ENCODE measurements at regions not wholly inside any gene's neighbourhood (a gene's known extent, or its start where the extent isn't known, plus 50 kb on each side); places are given as distances from the start of the nearest gene placed in this dataset.

DNA sequence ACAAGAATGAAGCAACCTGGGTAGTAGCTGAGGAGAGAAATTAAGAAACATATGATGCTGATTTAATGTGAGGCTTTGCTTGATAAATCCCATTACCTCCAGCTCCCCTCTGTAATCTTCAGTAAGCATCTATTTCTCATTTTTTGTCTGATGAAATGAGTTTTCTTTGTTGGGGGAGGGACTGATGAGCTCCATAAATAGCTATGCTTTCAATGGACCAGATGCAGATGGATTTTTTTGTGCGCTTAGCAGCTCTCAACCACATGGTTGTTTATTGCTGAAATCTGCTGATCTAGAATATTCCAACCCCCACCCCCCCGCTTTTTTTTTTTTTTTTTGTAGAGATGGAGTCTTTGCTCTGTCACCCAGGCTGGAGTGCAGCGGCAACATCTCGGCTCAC is 1082.0 kb downstream of the RAPGEF2 start:
- no peak for DNase-seq (ENCODE audit: low read depth, low spot score)
- Mint-ChIP-seq H3K36me3 (ENCODE audit: low read depth) (no peaks in the 10 kb centered on the region), H3K27ac (ENCODE audit: unreplicated experiment) (no peak overlapping the region), H3K4me1 (no peaks in the 10 kb centered on the region), H3K9me3 (no peaks in the 10 kb centered on the region), H3K4me3 (no peak overlapping the region), H3K27me3 (ENCODE audit: low read depth) (no peaks in the 10 kb centered on the region)
- no peak for TF ChIP-seq CTCF (conservative IDR thresholded peaks at IDR 0.05)

- DNase-seq (ENCODE audit: low read depth, low spot score) = no peak
- H3K36me3 Mint-ChIP-seq (ENCODE audit: low read depth) = no peaks in the 10 kb centered on the region
- no peaks in the 10 kb centered on the region for H3K4me1 Mint-ChIP-seq
- no peak overlapping the region for H3K4me3 Mint-ChIP-seq
- H3K9me3 Mint-ChIP-seq = no peaks in the 10 kb centered on the region
- no peak for TF ChIP-seq CTCF (conservative IDR thresholded peaks at IDR 0.05)
- no peak overlapping the region for H3K27ac Mint-ChIP-seq (ENCODE audit: unreplicated experiment)
- no peaks in the 10 kb centered on the region for H3K27me3 Mint-ChIP-seq (ENCODE audit: low read depth)
These were observed 1090.9 kb downstream of the RAPGEF2 start for GRCh38 chr4:160193787-160194186.

DNA sequence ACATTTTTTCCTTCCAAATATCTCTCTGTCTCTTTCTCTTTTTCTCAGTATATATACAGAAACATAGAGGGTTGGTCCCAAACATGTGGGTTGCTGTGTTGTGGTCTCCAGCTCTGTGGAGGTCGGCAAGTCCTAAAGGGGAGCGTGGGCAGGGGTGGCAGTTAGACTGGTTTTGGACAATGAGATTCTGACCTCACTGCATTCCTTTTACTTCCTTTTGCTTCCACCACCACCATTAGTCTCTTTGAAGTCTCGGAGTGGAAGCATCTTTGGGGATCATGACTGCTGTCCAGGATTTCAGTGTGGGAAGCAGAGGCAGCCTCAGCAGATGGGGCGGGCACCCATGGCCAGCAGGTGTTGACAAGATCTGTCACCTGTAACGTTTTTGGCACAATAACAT is 1091.8 kb downstream of the RAPGEF2 start:
- no peak for TF ChIP-seq CTCF (conservative IDR thresholded peaks at IDR 0.05)
- peaks cover 2% of the 10 kb centered on the region for H3K9me3 Mint-ChIP-seq
- no peak overlapping the region for H3K27ac Mint-ChIP-seq (ENCODE audit: unreplicated experiment)

DNA sequence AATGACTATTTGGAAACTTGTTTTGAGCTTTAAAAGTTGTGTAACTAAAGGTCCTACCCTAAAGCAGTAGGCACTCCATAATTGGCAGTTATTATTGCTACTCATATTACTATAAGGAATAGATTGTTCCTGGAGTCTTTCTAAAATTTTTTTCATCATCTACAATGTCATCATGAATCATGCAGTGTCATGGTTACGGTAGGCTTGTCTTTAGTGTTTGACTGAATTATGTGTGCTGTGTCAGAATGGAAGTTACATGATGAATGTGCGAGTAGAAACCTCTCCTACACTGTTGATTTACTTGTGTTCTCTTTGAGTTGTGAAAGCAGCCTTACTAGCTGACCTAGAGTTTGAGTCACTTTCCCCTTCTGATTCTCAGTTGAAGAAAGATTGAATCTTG is 1099.9 kb downstream of the RAPGEF2 start:
- Mint-ChIP-seq H3K36me3 (ENCODE audit: low read depth) (peaks cover 3% of the 10 kb centered on the region), H3K4me3 (no peak overlapping the region), H3K27me3 (ENCODE audit: low read depth) (no peaks in the 10 kb centered on the region), H3K9me3 (peaks cover 10% of the 10 kb centered on the region), H3K27ac (ENCODE audit: unreplicated experiment) (no peak overlapping the region), H3K4me1 (no peaks in the 10 kb centered on the region)
- TF ChIP-seq CTCF (conservative IDR thresholded peaks at IDR 0.05) = no peak
- DNase-seq (ENCODE audit: low read depth, low spot score) = no peak

More for the DNA sequence above, 1091.8 kb downstream of the RAPGEF2 start:
- peaks cover under 1% of the 10 kb centered on the region for H3K36me3 Mint-ChIP-seq (ENCODE audit: low read depth)
- no peaks in the 10 kb centered on the region for H3K27me3 Mint-ChIP-seq (ENCODE audit: low read depth)
- H3K4me3 Mint-ChIP-seq = no peak overlapping the region
- no peaks in the 10 kb centered on the region for H3K4me1 Mint-ChIP-seq
- DNase-seq (ENCODE audit: low read depth, low spot score) = no peak

DNA sequence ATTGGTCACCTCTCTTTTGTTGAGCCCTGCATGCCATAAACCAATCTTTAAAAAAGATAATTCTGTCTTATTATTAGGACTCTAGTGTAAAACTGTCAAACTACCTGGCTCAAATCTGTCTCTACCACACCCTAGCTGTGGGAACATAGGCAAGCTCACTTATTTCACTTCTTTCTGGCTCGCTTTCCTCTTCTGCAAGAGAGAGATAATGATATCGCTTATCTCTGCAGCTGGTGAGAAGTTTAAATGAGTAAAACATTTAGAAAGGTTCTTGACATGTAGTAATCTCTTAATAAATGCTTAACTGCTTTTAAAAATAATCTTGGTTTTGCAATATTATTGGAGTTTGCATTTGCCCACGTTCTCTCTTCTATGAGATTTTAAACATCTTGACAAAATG is 1109.2 kb downstream of the RAPGEF2 start:
- no peak overlapping the region for H3K27ac Mint-ChIP-seq (ENCODE audit: unreplicated experiment)
- no peaks in the 10 kb centered on the region for H3K27me3 Mint-ChIP-seq (ENCODE audit: low read depth)
- no peak for DNase-seq (ENCODE audit: low read depth, low spot score)
- no peak for TF ChIP-seq CTCF (conservative IDR thresholded peaks at IDR 0.05)
- H3K9me3 Mint-ChIP-seq = peaks cover 10% of the 10 kb centered on the region
- H3K4me1 Mint-ChIP-seq = peaks cover 5% of the 10 kb centered on the region
- no peak overlapping the region for H3K4me3 Mint-ChIP-seq
- no peaks in the 10 kb centered on the region for H3K36me3 Mint-ChIP-seq (ENCODE audit: low read depth)

- no peak overlapping the region for H3K27ac Mint-ChIP-seq (ENCODE audit: unreplicated experiment)
- DNase-seq (ENCODE audit: low read depth, low spot score) = no peak
These were observed 1110.5 kb downstream of the RAPGEF2 start for GRCh38 chr4:160213366-160213765.

More at GRCh38 chr4:160213366-160213765, 1110.5 kb downstream of the RAPGEF2 start:
- Mint-ChIP-seq H3K27me3 (ENCODE audit: low read depth) (no peaks in the 10 kb centered on the region), H3K9me3 (peaks cover 13% of the 10 kb centered on the region), H3K36me3 (ENCODE audit: low read depth) (no peaks in the 10 kb centered on the region), H3K4me3 (no peak overlapping the region), H3K4me1 (peaks cover 5% of the 10 kb centered on the region)
- no peak for TF ChIP-seq CTCF (conservative IDR thresholded peaks at IDR 0.05)

All from neural crest cell (in vitro differentiated cells).